Stimulated activated naive CD4-positive, alpha-beta T cell treated with Interleukin-2 at 50 U/mL for 16 hours (primary cell): ENCODE measurements at regions not wholly inside any gene's neighbourhood (a gene's known extent, or its start where the extent isn't known, plus 50 kb on each side); places are given as distances from the start of the nearest gene placed in this dataset.
"Not testable (repeated sequence)": the region's sequence is repeated elsewhere in the genome, so short reads cannot be mapped to it uniquely, and the experiment has no call there.

Source experiments
- DNase-seq: peaks from one replicate; lab custom pipeline; 2025; lab: John Stamatoyannopoulos, UW

- no peak for DNase-seq
Measured at GRCh38 chr2:147015591-147015990, 829.2 kb upstream of the ACVR2A start.

GRCh38 chr2:147013696-147014392 is 831.0 kb upstream of the ACVR2A start:
- no peak for DNase-seq

- DNase-seq = no peak
Measured at GRCh38 chr2:147008481-147008880, 836.3 kb upstream of the ACVR2A start.

- no peak for DNase-seq
Measured at GRCh38 chr2:147006736-147007141, 838.1 kb upstream of the ACVR2A start.

- no peak for DNase-seq
Measured at GRCh38 chr2:147003081-147003480, 841.7 kb upstream of the ACVR2A start.

GRCh38 chr2:147002256-147002655 is 842.6 kb upstream of the ACVR2A start:
- DNase-seq = no peak

- no peak for DNase-seq
Measured at GRCh38 chr2:147001061-147001460, 843.8 kb upstream of the ACVR2A start.

- not testable (repeated sequence) for DNase-seq
Measured at GRCh38 chr2:147000151-147000550, 844.7 kb upstream of the ACVR2A start.

GRCh38 chr2:146997945-146998344 is 846.9 kb upstream of the ACVR2A start:
- no peak for DNase-seq

GRCh38 chr2:146997488-146997887 is 847.3 kb upstream of the ACVR2A start:
- DNase-seq = no peak

GRCh38 chr2:146994246-146994645 is 850.6 kb upstream of the ACVR2A start:
- no peak for DNase-seq

GRCh38 chr2:146992466-146992865 is 852.4 kb upstream of the ACVR2A start:
- DNase-seq = no peak

GRCh38 chr2:146992057-146992456 is 852.8 kb upstream of the ACVR2A start:
- DNase-seq = no peak

GRCh38 chr2:146990311-146991054 is 854.3 kb upstream of the ACVR2A start:
- no peak for DNase-seq

- DNase-seq = no peak
Measured at GRCh38 chr2:146989741-146990140, 855.1 kb upstream of the ACVR2A start.

- DNase-seq = no peak
Measured at GRCh38 chr2:146987996-146988395, 856.8 kb upstream of the ACVR2A start.

GRCh38 chr2:146986161-146986560 is 858.7 kb upstream of the ACVR2A start:
- DNase-seq = no peak

GRCh38 chr2:146985753-146986152 is 859.1 kb upstream of the ACVR2A start:
- DNase-seq = no peak

GRCh38 chr2:146984014-146984413 is 860.8 kb upstream of the ACVR2A start:
- DNase-seq = no peak

- DNase-seq = no peak
Measured at GRCh38 chr2:146982393-146982846, 862.4 kb upstream of the ACVR2A start.

- no peak for DNase-seq
Measured at GRCh38 chr2:146981921-146982320, 862.9 kb upstream of the ACVR2A start.

GRCh38 chr2:146979746-146980145 is 865.1 kb upstream of the ACVR2A start:
- DNase-seq = no peak
